Keratinocyte (primary cell): ENCODE measurements at regions not wholly inside any gene's neighbourhood (a gene's known extent, or its start where the extent isn't known, plus 50 kb on each side); places are given as distances from the start of the nearest gene placed in this dataset.

Experiments used
- DNase-seq: peaks from one replicate; pipeline ENCODE4 v3.0.0-alpha.2; 2011; ENCODE audit warnings: low read depth, missing footprints, low spot score
- FAIRE-seq: peaks from 2 replicates; lab custom pipeline; 2011; peaks lifted over from hg19 to GRCh38; lab: Jason Lieb, UNC
- H2AFZ ChIP-seq: 2 replicates; pipeline ENCODE4 v1.6.0; 2012; ENCODE audit warnings: low read length, control low read depth, inconsistent platforms; ENCODE audit not compliant: control insufficient read depth
- H3K27ac ChIP-seq: 2 replicates; pipeline ENCODE4 v1.5.1; 2011; ENCODE audit warnings: low read length; ENCODE audit not compliant: control insufficient read depth, insufficient read depth
- H3K27me3 ChIP-seq: 3 replicates; pipeline ENCODE4 v1.6.0; 2011; ENCODE audit warnings: low read length; ENCODE audit not compliant: control insufficient read depth, insufficient read depth; ENCODE audit errors: extremely low read depth
- H3K36me3 ChIP-seq, 2 experiments: 2 replicates in 1 of 2; 3 replicates in 1 of 2; pipeline ENCODE4 v1.5.1; 2011; ENCODE audit warnings: low read length in 2 of 2, mild to moderate bottlenecking in 1 of 2; ENCODE audit not compliant: control insufficient read depth in 2 of 2, insufficient read depth in 2 of 2; ENCODE audit errors: extremely low read depth in 1 of 2
- H3K4me1 ChIP-seq: 3 replicates; pipeline ENCODE4 v1.5.1; 2011; ENCODE audit warnings: low read length; ENCODE audit not compliant: control insufficient read depth, insufficient read depth; ENCODE audit errors: extremely low read depth
- H3K4me2 ChIP-seq: 3 replicates; pipeline ENCODE4 v1.6.0; 2011; ENCODE audit warnings: low read depth, low read length; ENCODE audit not compliant: control insufficient read depth, insufficient read depth; ENCODE audit errors: extremely low read depth
- H3K4me3 ChIP-seq, 3 experiments: fragments of 200-600 bp in 1 of 3; sonication (generic) in 1 of 3; 2 replicates in 2 of 3; 3 replicates in 1 of 3; pipeline ENCODE4 v1.5.1; 2011 to 2016; ENCODE audit warnings: low read length in 3 of 3, mild to moderate bottlenecking in 3 of 3, control low read depth in 2 of 3, inconsistent platforms in 1 of 3, low read depth in 1 of 3, mixed read lengths in 1 of 3, mixed run types in 1 of 3, moderate library complexity in 1 of 3; ENCODE audit not compliant: control insufficient read depth in 2 of 3, insufficient read depth in 2 of 3; ENCODE audit errors: extremely low read depth in 1 of 3
- H3K79me2 ChIP-seq: 2 replicates; pipeline ENCODE4 v1.6.0; 2012; ENCODE audit warnings: low read length; ENCODE audit not compliant: control insufficient read depth, insufficient read depth
- H3K9ac ChIP-seq: 3 replicates; pipeline ENCODE4 v1.6.0; 2011; ENCODE audit warnings: low read length; ENCODE audit not compliant: control insufficient read depth, insufficient read depth; ENCODE audit errors: extremely low read depth
- H3K9me1 ChIP-seq: 3 replicates; pipeline ENCODE4 v1.6.0; 2011; ENCODE audit warnings: low read length; ENCODE audit not compliant: control insufficient read depth, insufficient read depth; ENCODE audit errors: extremely low read depth
- H3K9me3 ChIP-seq: 2 replicates; pipeline ENCODE4 v1.5.1; 2012; ENCODE audit warnings: low read depth, low read length; ENCODE audit not compliant: control insufficient read depth
- H4K20me1 ChIP-seq: 3 replicates; pipeline ENCODE4 v1.6.0; 2011; ENCODE audit warnings: low read length; ENCODE audit not compliant: control insufficient read depth, insufficient read depth; ENCODE audit errors: extremely low read depth
- EZH2 ChIP-seq: IDR thresholded peaks from one replicate; pipeline ENCODE4 v1.6.1; 2012; ENCODE audit warnings: inconsistent platforms, mild to moderate bottlenecking, low read length, moderate library complexity
- dilution Hi-C: fragments of 300-500 bp; cut with MboI; formaldehyde crosslinking; loops from one replicate; pipeline ENCODE4 v1.7.0; 2020; ENCODE audit warnings: low sequenced_read_pairs; ENCODE audit not compliant: extremely low pct_ligation_motif_present
- TF ChIP-seq, protein P1 (sequence below), 3 experiments: IDR thresholded peaks in 1 of 3; conservative IDR thresholded peaks in 1 of 3; optimal IDR thresholded peaks in 1 of 3; 2 replicates in 2 of 3; 3 replicates in 1 of 3; pipeline versions ENCODE3 to v1.5.1; 2011; ENCODE audit warnings: low read length in 3 of 3, mild to moderate bottlenecking in 3 of 3, moderate library complexity in 2 of 3, control low read depth in 1 of 3, inconsistent platforms in 1 of 3; ENCODE audit not compliant: insufficient read depth in 2 of 3; ENCODE audit errors: extremely low read depth in 1 of 3

DNA sequence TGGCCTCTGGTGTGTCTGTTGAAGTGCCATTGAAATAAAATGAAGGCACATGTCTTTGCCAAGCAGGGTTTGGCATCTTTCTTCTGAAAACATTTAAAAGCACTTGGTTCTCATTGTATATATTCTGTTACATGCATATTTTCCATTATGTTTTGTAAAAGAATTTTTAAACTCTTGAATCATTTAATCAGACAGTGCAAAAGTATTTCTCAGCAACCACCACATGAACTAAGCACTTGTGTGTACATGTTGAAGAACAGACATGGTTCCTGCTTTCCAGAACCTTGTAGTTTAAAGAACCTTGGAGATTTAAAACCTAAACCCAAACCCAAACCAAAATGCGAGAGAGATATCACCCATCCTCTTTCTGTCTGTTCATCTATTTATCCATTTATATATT, 220.3 kb upstream of the GIMD1 start:
- FAIRE-seq, result no peak
- no peak overlapping the region for H3K9ac ChIP-seq
- no peaks in the 10 kb centered on the region for H3K9me3 ChIP-seq
- DNase-seq, result no peak
- no peak overlapping the region for H3K4me2 ChIP-seq
- peak overlapping the region; percentile 76 for H2AFZ ChIP-seq
- no peak overlapping the region for H3K27ac ChIP-seq
- H4K20me1 ChIP-seq, result no peaks in the 10 kb centered on the region
- no peak for TF ChIP-seq EZH2
- TF ChIP-seq, protein P1, sequence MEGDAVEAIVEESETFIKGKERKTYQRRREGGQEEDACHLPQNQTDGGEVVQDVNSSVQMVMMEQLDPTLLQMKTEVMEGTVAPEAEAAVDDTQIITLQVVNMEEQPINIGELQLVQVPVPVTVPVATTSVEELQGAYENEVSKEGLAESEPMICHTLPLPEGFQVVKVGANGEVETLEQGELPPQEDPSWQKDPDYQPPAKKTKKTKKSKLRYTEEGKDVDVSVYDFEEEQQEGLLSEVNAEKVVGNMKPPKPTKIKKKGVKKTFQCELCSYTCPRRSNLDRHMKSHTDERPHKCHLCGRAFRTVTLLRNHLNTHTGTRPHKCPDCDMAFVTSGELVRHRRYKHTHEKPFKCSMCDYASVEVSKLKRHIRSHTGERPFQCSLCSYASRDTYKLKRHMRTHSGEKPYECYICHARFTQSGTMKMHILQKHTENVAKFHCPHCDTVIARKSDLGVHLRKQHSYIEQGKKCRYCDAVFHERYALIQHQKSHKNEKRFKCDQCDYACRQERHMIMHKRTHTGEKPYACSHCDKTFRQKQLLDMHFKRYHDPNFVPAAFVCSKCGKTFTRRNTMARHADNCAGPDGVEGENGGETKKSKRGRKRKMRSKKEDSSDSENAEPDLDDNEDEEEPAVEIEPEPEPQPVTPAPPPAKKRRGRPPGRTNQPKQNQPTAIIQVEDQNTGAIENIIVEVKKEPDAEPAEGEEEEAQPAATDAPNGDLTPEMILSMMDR (optimal IDR thresholded peaks at IDR 0.05 in 1 of 3, IDR thresholded peaks at IDR 0.05 in 1 of 3, conservative IDR thresholded peaks at IDR 0.05 in 1 of 3; ENCODE audit: extremely low read depth in 1 of 3, insufficient read depth in 2 of 3, low read length in 3 of 3), result no peak
- no peak overlapping the region for H3K4me3 ChIP-seq
- H3K9me1 ChIP-seq, result no peaks in the 10 kb centered on the region
- no peaks in the 10 kb centered on the region for H3K36me3 ChIP-seq
- H3K4me1 ChIP-seq, result peaks cover 47% of the 10 kb centered on the region
- no peaks in the 10 kb centered on the region for H3K79me2 ChIP-seq
- dilution Hi-C loops, result no loop called here
- no peaks in the 10 kb centered on the region for H3K27me3 ChIP-seq

DNA sequence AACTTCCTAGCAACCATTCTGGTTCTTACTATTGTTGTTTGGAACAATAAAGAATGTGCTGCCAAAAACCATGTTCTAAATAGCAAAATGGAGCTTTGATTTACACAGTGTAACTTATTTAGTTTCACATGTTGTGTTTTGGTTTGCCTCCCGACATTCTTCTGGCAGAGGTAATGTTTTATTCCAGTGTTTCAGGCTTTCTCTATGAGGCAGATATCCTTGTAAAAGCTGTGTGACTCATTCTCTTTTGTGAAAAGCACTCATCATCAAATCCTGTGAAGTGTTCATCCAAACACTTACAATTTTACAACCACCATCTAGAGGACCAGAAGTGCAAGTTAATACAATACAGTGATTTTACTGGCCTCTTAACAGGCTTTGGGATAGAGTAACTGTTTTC, 219.0 kb upstream of the GIMD1 start:
- H3K4me3 ChIP-seq, result peak overlapping the region in 1 of 3 experiments; percentile 24
- peak; percentile 86 for FAIRE-seq
- DNase-seq, result peak; percentile 36
- peaks cover 57% of the 10 kb centered on the region for H3K4me1 ChIP-seq
- peak overlapping the region; percentile 74 for H3K27ac ChIP-seq
- TF ChIP-seq, protein P1 (optimal IDR thresholded peaks at IDR 0.05 in 1 of 3, IDR thresholded peaks at IDR 0.05 in 1 of 3, conservative IDR thresholded peaks at IDR 0.05 in 1 of 3; ENCODE audit: extremely low read depth in 1 of 3, insufficient read depth in 2 of 3, low read length in 3 of 3), result no peak
- TF ChIP-seq EZH2, result no peak
- no peaks in the 10 kb centered on the region for H3K36me3 ChIP-seq
- no peaks in the 10 kb centered on the region for H4K20me1 ChIP-seq
- no peaks in the 10 kb centered on the region for H3K27me3 ChIP-seq
- no peaks in the 10 kb centered on the region for H3K9me1 ChIP-seq
- H3K9ac ChIP-seq, result no peak overlapping the region
- H2AFZ ChIP-seq, result peak overlapping the region; percentile 83
- no peaks in the 10 kb centered on the region for H3K9me3 ChIP-seq
- dilution Hi-C loops, result no loop called here
- H3K4me2 ChIP-seq, result peak overlapping the region; percentile 62
- no peaks in the 10 kb centered on the region for H3K79me2 ChIP-seq
